HG02852 (cell line): ENCODE measurements at regions not wholly inside any gene's neighbourhood (a gene's known extent, or its start where the extent isn't known, plus 50 kb on each side); places are given as distances from the start of the nearest gene placed in this dataset.

Experiments used
- ATAC-seq: cut with Tn5 transposase; IDR thresholded peaks from one replicate; pipeline ENCODE4 v1.9.1; 2021; ENCODE audit warnings: mild to moderate bottlenecking, moderate library complexity; ENCODE audit not compliant: unreplicated experiment

DNA sequence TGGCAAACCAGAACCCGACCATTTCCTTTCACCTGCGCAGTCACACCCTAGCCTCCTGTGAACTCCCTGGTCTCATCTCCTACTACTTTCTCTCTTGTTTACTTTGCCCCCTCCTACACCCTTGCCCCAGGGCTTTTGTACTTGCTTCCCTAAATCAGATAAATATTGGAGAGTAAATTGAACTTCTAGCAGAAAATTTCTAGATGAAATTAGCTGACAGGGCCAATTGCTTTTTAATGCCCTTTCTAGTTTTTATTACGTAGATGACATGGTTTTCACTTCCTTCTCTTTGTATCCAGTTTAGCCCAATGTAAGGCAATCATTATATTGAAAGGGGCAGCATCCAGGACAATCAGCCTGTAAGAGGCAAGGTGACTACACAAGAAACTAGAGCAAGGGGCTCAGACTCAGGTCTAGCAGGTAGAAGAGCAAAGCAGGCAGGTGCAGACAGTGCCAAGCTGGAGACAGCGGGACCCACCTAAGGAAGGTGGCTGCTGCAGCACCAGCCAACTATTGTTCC is 56.2 kb upstream of the TOPAZ1 start:
- ATAC-seq: no peak

DNA sequence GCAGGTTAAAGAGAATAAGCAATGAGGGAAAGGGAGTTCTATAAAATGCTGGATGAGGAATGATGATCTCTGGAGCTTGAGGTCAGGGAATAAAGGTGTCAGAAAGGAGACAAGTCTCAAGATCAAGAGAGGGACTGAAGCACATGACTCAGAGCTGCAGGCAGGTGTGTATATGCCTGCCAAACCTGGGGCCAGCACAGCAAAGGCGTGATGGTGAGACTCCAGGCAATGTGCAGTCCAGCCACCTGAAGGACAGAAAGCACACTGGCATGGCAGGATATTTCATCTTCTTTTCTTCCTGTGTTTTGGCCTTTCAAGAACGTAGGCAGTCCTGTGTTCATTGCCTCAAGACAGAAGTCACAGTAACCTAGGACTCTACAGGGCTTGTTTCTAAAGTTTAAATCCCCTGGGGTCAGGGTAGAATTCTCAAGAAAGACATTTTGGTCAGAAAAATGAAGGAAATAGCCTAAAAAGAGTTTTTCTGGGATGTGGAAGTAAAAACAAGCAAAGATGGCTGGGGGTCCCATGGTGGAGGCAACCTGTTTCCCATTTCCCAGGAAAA is 55.5 kb upstream of the TOPAZ1 start:
- no peak for ATAC-seq

DNA sequence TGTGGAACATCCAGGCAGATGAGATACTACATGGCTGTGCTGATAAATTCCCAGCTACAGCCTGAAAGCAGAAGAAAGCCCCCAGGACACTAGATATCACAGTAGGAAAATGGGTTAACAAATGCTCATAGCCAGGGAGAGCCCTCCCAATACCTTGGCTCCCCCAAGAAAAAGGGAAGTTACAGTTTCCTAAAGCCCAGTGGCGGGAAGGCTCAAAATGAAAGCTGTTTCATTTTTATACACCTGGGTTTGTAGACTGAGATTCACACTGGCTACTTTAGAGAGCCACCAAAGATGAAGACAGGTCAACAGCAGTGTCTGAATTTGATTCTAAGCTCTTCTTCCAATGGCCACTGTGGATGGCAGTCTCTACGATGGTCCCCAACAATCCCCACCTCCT is 55.0 kb upstream of the TOPAZ1 start:
- ATAC-seq: no peak
